ENCODE measurements at regions not wholly inside any gene's neighbourhood (a gene's known extent, or its start where the extent isn't known, plus 50 kb on each side); places are given as distances from the start of the nearest gene placed in this dataset.

GRCh38 chr4:128376303-128376702, 88.7 kb upstream of the PGRMC2 start:
- H3K14ac ChIP-seq (replicated peaks; ENCODE audit: low read depth, low read length) = no peak overlapping the region
- no peak overlapping the region for H2BK15ac ChIP-seq (ENCODE audit: low read depth, low read length)
- peaks cover 2% of the 10 kb centered on the region; the same call in 1 of the 2 replicates for H3K9me3 ChIP-seq (ENCODE audit: control insufficient read depth, insufficient read depth, low read length)
- WGBS, 2 experiments (ENCODE audit: extremely low coverage in 2 of 2, insufficient read length in 1 of 2) = 95% methylated on average over 4 of the region's 5 CpGs; no CpG with 5 or more reads in 1 of the 2 experiments
- H3K9ac ChIP-seq (ENCODE audit: low read depth, low read length) = no peak overlapping the region
- no peak overlapping the region for H3K27ac ChIP-seq (ENCODE audit: insufficient read depth, low read length)
- DNase-seq = no peak
- H3K4ac ChIP-seq (ENCODE audit: low read depth, low read length) = no peak overlapping the region
- no peaks in the 10 kb centered on the region for H3K27me3 ChIP-seq (ENCODE audit: control insufficient read depth, insufficient read depth, low read length)
- BruUV-seq (replicated peaks) = no TSS peak
- H2AK5ac ChIP-seq (ENCODE audit: low read depth, low read length) = no peak overlapping the region; the same call in 1 of the 2 replicates
- H2AK9ac ChIP-seq (replicated peaks; ENCODE audit: low read depth, low read length, poor library complexity) = no peak overlapping the region
- no peak for ATAC-seq (ENCODE audit: low read depth)
- CTCF ChIA-PET = no interaction called here
- H3K4me1 ChIP-seq (ENCODE audit: control insufficient read depth, insufficient read depth, low read length) = peaks cover 7% of the 10 kb centered on the region
- H3K4me2 ChIP-seq (ENCODE audit: low read depth, low read length) = no peak overlapping the region
- H4K5ac ChIP-seq (ENCODE audit: low read depth, low read length) = no peak overlapping the region
- POLR2A ChIA-PET (ENCODE audit: unreplicated experiment) = no interaction called here
- TF ChIP-seq SMC3 (IDR thresholded peaks at IDR 0.05; ENCODE audit: low read depth, low read length) = no peak
- dilution Hi-C loops (cut with HindIII; ENCODE audit: low sequenced_read_pairs, unreplicated experiment) (no loop called here), intact Hi-C loops (cut with micrococcal nuclease) (no loop called here), in situ Hi-C loops (cut with MboI; ENCODE audit: low sequenced_read_pairs) (no loop called here)
- H2BK5ac ChIP-seq (ENCODE audit: low read depth, low read length, poor library complexity, severe bottlenecking) = no peak overlapping the region
- no peak overlapping the region for H2BK20ac ChIP-seq (ENCODE audit: low read depth, low read length)
- no peak overlapping the region for H3K23ac ChIP-seq (ENCODE audit: low read depth, low read length)
- H4K20me1 ChIP-seq (ENCODE audit: insufficient read depth, low read length) = no peaks in the 10 kb centered on the region
- H2AFZ ChIP-seq (replicated peaks; ENCODE audit: low read length, poor library complexity) = no peak overlapping the region
- H3K36me3 ChIP-seq (ENCODE audit: control insufficient read depth, insufficient read depth, low read length) = no peaks in the 10 kb centered on the region
- no peak overlapping the region for H2BK120ac ChIP-seq (ENCODE audit: low read depth, low read length)
- H3K79me1 ChIP-seq (ENCODE audit: low read depth in 1 of 2, low read length in 2 of 2) = no peaks in the 10 kb centered on the region
- no peak overlapping the region for H3K18ac ChIP-seq (ENCODE audit: low read depth, low read length)
- no peak overlapping the region for H4K91ac ChIP-seq (ENCODE audit: insufficient read depth, low read depth, low read length)
- no peak overlapping the region for H3K4me3 ChIP-seq (ENCODE audit: insufficient read depth, low read depth, low read length)
- no peak overlapping the region for H3K56ac ChIP-seq (ENCODE audit: extremely low read depth, insufficient read depth, low read length)
- no peak overlapping the region for H4K8ac ChIP-seq (ENCODE audit: low read depth in 2 of 2, low read length in 2 of 2)
- H3K9me1 ChIP-seq (ENCODE audit: insufficient read depth, low read length) = peaks cover 3% of the 10 kb centered on the region

All from IMR-90 (cell line).